GM19240 (cell line): ENCODE measurements at regions not wholly inside any gene's neighbourhood (a gene's known extent, or its start where the extent isn't known, plus 50 kb on each side); places are given as distances from the start of the nearest gene placed in this dataset.

Experiments used
- DNase-seq: peaks from one replicate; pipeline ENCODE4 v3.0.0; 2011; ENCODE audit warnings: low spot score; ENCODE audit not compliant: insufficient read length

- DNase-seq, result no peak
Measured at GRCh38 chr1:244106837-244107493, 55.9 kb downstream of the ZBTB18 start.

GRCh38 chr1:244111027-244111426 is 59.9 kb downstream of the ZBTB18 start:
- DNase-seq, result no peak

GRCh38 chr1:244112041-244112440 is 61.0 kb downstream of the ZBTB18 start:
- no peak for DNase-seq

GRCh38 chr1:244112636-244113035 is 61.6 kb downstream of the ZBTB18 start:
- DNase-seq, result no peak

- DNase-seq, result no peak
Measured at GRCh38 chr1:244113532-244114320, 62.6 kb downstream of the ZBTB18 start.

- no peak for DNase-seq
Measured at GRCh38 chr1:244114892-244115291, 63.8 kb downstream of the ZBTB18 start.

GRCh38 chr1:244116946-244117345 is 65.9 kb downstream of the ZBTB18 start:
- DNase-seq, result no peak

- DNase-seq, result no peak
Measured at GRCh38 chr1:244118109-244118761, 67.2 kb downstream of the ZBTB18 start.

GRCh38 chr1:244128591-244129383 is 77.7 kb downstream of the ZBTB18 start:
- no peak for DNase-seq

- DNase-seq, result no peak
Measured at GRCh38 chr1:244137276-244137675, 86.2 kb downstream of the ZBTB18 start.

GRCh38 chr1:244137725-244138124 is 86.6 kb downstream of the ZBTB18 start:
- no peak for DNase-seq

GRCh38 chr1:244138399-244138798 is 87.3 kb downstream of the ZBTB18 start:
- no peak for DNase-seq

- no peak for DNase-seq
Measured at GRCh38 chr1:244139655-244140054, 88.6 kb downstream of the ZBTB18 start.

GRCh38 chr1:244140420-244140819 is 89.3 kb downstream of the ZBTB18 start:
- no peak for DNase-seq

- DNase-seq, result no peak
Measured at GRCh38 chr1:244144053-244144452, 93.0 kb downstream of the ZBTB18 start.

GRCh38 chr1:244150071-244150470 is 99.0 kb downstream of the ZBTB18 start:
- DNase-seq, result no peak

GRCh38 chr1:244150665-244151064 is 99.6 kb downstream of the ZBTB18 start:
- no peak for DNase-seq

- DNase-seq, result no peak
Measured at GRCh38 chr1:244151537-244151936, 100.5 kb downstream of the ZBTB18 start.

- no peak for DNase-seq
Measured at GRCh38 chr1:244154508-244154871, 103.4 kb downstream of the ZBTB18 start.

- DNase-seq, result no peak
Measured at GRCh38 chr1:244154872-244155531, 103.9 kb downstream of the ZBTB18 start.

GRCh38 chr1:244155661-244156060 is 104.6 kb downstream of the ZBTB18 start:
- no peak for DNase-seq
